ENCODE measurements at regions not wholly inside any gene's neighbourhood (a gene's known extent, or its start where the extent isn't known, plus 50 kb on each side); places are given as distances from the start of the nearest gene placed in this dataset.

- DNase-seq: peak in 1 of 42 donors; percentile 6
- intact Hi-C loops (cut with DNase I): no loop called here
Measured at GRCh38 chr5:120055858-120056257, 408.2 kb upstream of the PRR16 start.

- intact Hi-C loops (cut with DNase I): no loop called here
- peak in 1 of 42 donors; percentile 15 for DNase-seq
Measured at GRCh38 chr5:120062515-120062917, 401.6 kb upstream of the PRR16 start.

- no peak for DNase-seq
- intact Hi-C loops (cut with DNase I): no loop called here
Measured at GRCh38 chr5:120072068-120072761, 391.9 kb upstream of the PRR16 start.

GRCh38 chr5:120073722-120074121, 390.4 kb upstream of the PRR16 start:
- no peak for DNase-seq
- intact Hi-C loops (cut with DNase I): no loop called here

- DNase-seq: no peak
- intact Hi-C loops (cut with DNase I): no loop called here
Measured at GRCh38 chr5:120080781-120081180, 383.3 kb upstream of the PRR16 start.

- no peak for DNase-seq
- intact Hi-C loops (cut with DNase I): no loop called here
Measured at GRCh38 chr5:120082316-120083068, 381.6 kb upstream of the PRR16 start.

- intact Hi-C loops (cut with DNase I): no loop called here
- DNase-seq: no peak
Measured at GRCh38 chr5:120083851-120084542, 380.1 kb upstream of the PRR16 start.

- DNase-seq: no peak
- intact Hi-C loops (cut with DNase I): no loop called here
Measured at GRCh38 chr5:120084543-120084870, 379.6 kb upstream of the PRR16 start.

GRCh38 chr5:120086081-120086480, 378.0 kb upstream of the PRR16 start:
- DNase-seq: no peak
- intact Hi-C loops (cut with DNase I): no loop called here

- intact Hi-C loops (cut with DNase I): no loop called here
- DNase-seq: no peak
Measured at GRCh38 chr5:120088412-120088811, 375.7 kb upstream of the PRR16 start.

- no peak for DNase-seq
- intact Hi-C loops (cut with DNase I): no loop called here
Measured at GRCh38 chr5:120088836-120089235, 375.3 kb upstream of the PRR16 start.

GRCh38 chr5:120091376-120091948, 372.6 kb upstream of the PRR16 start:
- intact Hi-C loops (cut with DNase I): no loop called here
- DNase-seq: no peak

GRCh38 chr5:120092649-120093048, 371.5 kb upstream of the PRR16 start:
- intact Hi-C loops (cut with DNase I): no loop called here
- no peak for DNase-seq

- intact Hi-C loops (cut with DNase I): no loop called here
Measured at GRCh38 chr5:120093178-120093577, 370.9 kb upstream of the PRR16 start.

GRCh38 chr5:120096413-120096812, 367.7 kb upstream of the PRR16 start:
- intact Hi-C loops (cut with DNase I): no loop called here
- no peak for DNase-seq

More at GRCh38 chr5:120093178-120093577, 370.9 kb upstream of the PRR16 start:
- no peak for DNase-seq

GRCh38 chr5:120098426-120098825, 365.7 kb upstream of the PRR16 start:
- intact Hi-C loops (cut with DNase I): no loop called here
- DNase-seq: no peak

- intact Hi-C loops (cut with DNase I): no loop called here
- no peak for DNase-seq
Measured at GRCh38 chr5:120098902-120099535, 365.1 kb upstream of the PRR16 start.

GRCh38 chr5:120101771-120102170, 362.3 kb upstream of the PRR16 start:
- DNase-seq: no peak
- intact Hi-C loops (cut with DNase I): no loop called here

GRCh38 chr5:120103495-120103894, 360.6 kb upstream of the PRR16 start:
- intact Hi-C loops (cut with DNase I): no loop called here
- no peak for DNase-seq
